Urinary bladder (tissue), 3 donors: ENCODE measurements at regions not wholly inside any gene's neighbourhood (a gene's known extent, or its start where the extent isn't known, plus 50 kb on each side); places are given as distances from the start of the nearest gene placed in this dataset.

Source experiments
- DNase-seq: peaks from one replicate; pipeline ENCODE4 v3.0.0-alpha.2; 2015; ENCODE audit errors: extremely low spot score
- H3K27ac ChIP-seq: one replicate; pipeline ENCODE4 v1.5.1; 2013; ENCODE audit warnings: low read depth, mild to moderate bottlenecking, moderate library complexity
- H3K36me3 ChIP-seq: one replicate; pipeline ENCODE4 v1.6.1; 2013; ENCODE audit warnings: mild to moderate bottlenecking, moderate library complexity; ENCODE audit not compliant: insufficient read depth
- H3K4me1 ChIP-seq: one replicate; pipeline ENCODE4 v1.6.1; 2013; ENCODE audit warnings: mild to moderate bottlenecking, moderate library complexity; ENCODE audit not compliant: insufficient read depth
- H3K4me3 ChIP-seq: one replicate; pipeline ENCODE4 v1.5.1; 2013; ENCODE audit warnings: low read depth, low read length
- WGBS: extraction: QIAGEN DNeasy Blood & Tissue Kit; methylation state at CpG from one replicate; pipeline ENCODE4 v1.1.7; 2013; 5-methylcytosine and 5-hydroxymethylcytosine counted together
- donor health status: healthy with polysubstance abuse.
- donor health status: healthy.

- H3K4me3 ChIP-seq: no peak overlapping the region
- no peaks in the 10 kb centered on the region for H3K36me3 ChIP-seq
- 21% methylated on average over 2 of the region's 2 CpGs for WGBS
- DNase-seq: no peak
- H3K27ac ChIP-seq: no peak overlapping the region
- no peaks in the 10 kb centered on the region for H3K4me1 ChIP-seq
Observed at GRCh38 chr1:98429965-98430443, 231.5 kb upstream of the SNX7 start.

GRCh38 chr1:98428864-98429263 lies 232.7 kb upstream of the SNX7 start:
- Histone ChIP-seq H3K4me3 (no peak overlapping the region), H3K36me3 (no peaks in the 10 kb centered on the region), H3K4me1 (no peaks in the 10 kb centered on the region), H3K27ac (no peak overlapping the region)
- DNase-seq: no peak
- WGBS: 91% methylated on average over 3 of the region's 3 CpGs

- DNase-seq: no peak
- Histone ChIP-seq H3K4me3 (no peak overlapping the region), H3K36me3 (no peaks in the 10 kb centered on the region), H3K4me1 (no peaks in the 10 kb centered on the region), H3K27ac (no peak overlapping the region)
- 58% methylated on average over 3 of the region's 3 CpGs for WGBS
Observed at GRCh38 chr1:98427664-98428063, 233.9 kb upstream of the SNX7 start.

- DNase-seq: no peak
- 88% methylated on average over 4 of the region's 4 CpGs for WGBS
- H3K27ac ChIP-seq: no peak overlapping the region
- no peaks in the 10 kb centered on the region for H3K36me3 ChIP-seq
- no peaks in the 10 kb centered on the region for H3K4me1 ChIP-seq
- H3K4me3 ChIP-seq: no peak overlapping the region
Observed at GRCh38 chr1:98426092-98426491, 235.4 kb upstream of the SNX7 start.

GRCh38 chr1:98422816-98423215 lies 238.7 kb upstream of the SNX7 start:
- Histone ChIP-seq H3K36me3 (no peaks in the 10 kb centered on the region), H3K4me3 (no peak overlapping the region), H3K4me1 (no peaks in the 10 kb centered on the region), H3K27ac (no peak overlapping the region)
- DNase-seq: no peak
- WGBS: 76% methylated on average over 2 of the region's 2 CpGs

- Histone ChIP-seq H3K4me1 (no peaks in the 10 kb centered on the region), H3K27ac (no peak overlapping the region), H3K36me3 (no peaks in the 10 kb centered on the region), H3K4me3 (no peak overlapping the region)
- WGBS: 59% methylated on average over 2 of the region's 2 CpGs
- DNase-seq: no peak
Observed at GRCh38 chr1:98421085-98421435, 240.5 kb upstream of the SNX7 start.

GRCh38 chr1:98420376-98421084 lies 241.0 kb upstream of the SNX7 start:
- no peak for DNase-seq
- Histone ChIP-seq H3K36me3 (no peaks in the 10 kb centered on the region), H3K27ac (no peak overlapping the region), H3K4me1 (no peaks in the 10 kb centered on the region), H3K4me3 (no peak overlapping the region)
- WGBS: 20% methylated on average over 2 of the region's 2 CpGs

- no peak for DNase-seq
- Histone ChIP-seq H3K27ac (no peak overlapping the region), H3K36me3 (no peaks in the 10 kb centered on the region), H3K4me3 (no peak overlapping the region), H3K4me1 (no peaks in the 10 kb centered on the region)
- WGBS: 88% methylated on average over 2 of the region's 2 CpGs
Observed at GRCh38 chr1:98417820-98418219, 243.7 kb upstream of the SNX7 start.

- 87% methylated on average over 1 of the region's 1 CpG for WGBS
- H3K4me1 ChIP-seq: no peaks in the 10 kb centered on the region
- DNase-seq: no peak
- no peak overlapping the region for H3K4me3 ChIP-seq
- no peak overlapping the region for H3K27ac ChIP-seq
- H3K36me3 ChIP-seq: no peaks in the 10 kb centered on the region
Observed at GRCh38 chr1:98410082-98410481, 251.4 kb upstream of the SNX7 start.

GRCh38 chr1:98406352-98407088 lies 255.0 kb upstream of the SNX7 start:
- no peak overlapping the region for H3K27ac ChIP-seq
- H3K4me1 ChIP-seq: no peaks in the 10 kb centered on the region
- no peaks in the 10 kb centered on the region for H3K36me3 ChIP-seq
- DNase-seq: no peak
- 95% methylated on average over 1 of the region's 1 CpG for WGBS
- no peak overlapping the region for H3K4me3 ChIP-seq

GRCh38 chr1:98405581-98406074 lies 255.9 kb upstream of the SNX7 start:
- Histone ChIP-seq H3K4me1 (no peaks in the 10 kb centered on the region), H3K36me3 (no peaks in the 10 kb centered on the region), H3K4me3 (no peak overlapping the region), H3K27ac (no peak overlapping the region)
- 31% methylated on average over 3 of the region's 3 CpGs for WGBS
- DNase-seq: no peak

GRCh38 chr1:98404866-98405265 lies 256.7 kb upstream of the SNX7 start:
- H3K27ac ChIP-seq: peak overlapping the region; percentile 23
- no peaks in the 10 kb centered on the region for H3K4me1 ChIP-seq
- H3K36me3 ChIP-seq: no peaks in the 10 kb centered on the region
- H3K4me3 ChIP-seq: no peak overlapping the region
- DNase-seq: no peak
- WGBS: 83% methylated on average over 2 of the region's 2 CpGs

GRCh38 chr1:98403963-98404480 lies 257.5 kb upstream of the SNX7 start:
- Histone ChIP-seq H3K4me3 (no peak overlapping the region), H3K36me3 (no peaks in the 10 kb centered on the region), H3K27ac (no peak overlapping the region), H3K4me1 (no peaks in the 10 kb centered on the region)
- 65% methylated on average over 2 of the region's 2 CpGs for WGBS
- DNase-seq: no peak

- H3K27ac ChIP-seq: no peak overlapping the region
- H3K4me3 ChIP-seq: no peak overlapping the region
- no peaks in the 10 kb centered on the region for H3K4me1 ChIP-seq
- DNase-seq: no peak
- no peaks in the 10 kb centered on the region for H3K36me3 ChIP-seq
- 52% methylated on average over 2 of the region's 2 CpGs for WGBS
Observed at GRCh38 chr1:98402860-98403259, 258.7 kb upstream of the SNX7 start.
